Stimulated activated CD4-positive, alpha-beta T cell treated with anti-CD3 and anti-CD28 coated beads, Interleukin-15, amount 100 ng/mL, for 1 hour (primary cell): ENCODE measurements at regions not wholly inside any gene's neighbourhood (a gene's known extent, or its start where the extent isn't known, plus 50 kb on each side); places are given as distances from the start of the nearest gene placed in this dataset.

Experiments used
- DNase-seq, 2 donors: peaks; one replicate each; pipeline ENCODE4 v3.0.0-alpha.2; 2020; ENCODE audit warnings: low read depth in 1 of 2, low spot score in 1 of 2

GRCh38 chr16:79449067-79449769 is 151.3 kb downstream of the MAF start:
- DNase-seq: no peak

GRCh38 chr16:79444572-79444971 is 156.0 kb downstream of the MAF start:
- DNase-seq: no peak

DNA sequence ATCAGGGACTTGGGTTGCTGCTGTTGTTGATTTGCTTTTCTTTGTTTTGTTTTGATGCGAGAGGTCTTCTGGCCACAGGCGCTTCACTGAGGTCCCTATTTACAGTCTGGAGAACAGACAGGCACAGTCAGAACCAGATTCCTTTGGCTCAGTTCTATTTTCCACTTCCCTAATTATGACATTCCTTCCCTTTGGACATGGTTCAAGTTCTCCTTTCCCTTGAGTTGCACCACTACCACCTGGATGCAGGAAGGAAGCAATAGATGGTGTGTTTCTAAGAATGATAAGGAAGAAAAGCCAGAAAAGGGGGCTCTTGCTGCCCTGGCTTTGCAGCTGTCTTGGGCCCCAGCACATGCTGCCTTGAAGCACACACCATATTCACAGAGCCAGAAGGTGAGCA is 160.6 kb downstream of the MAF start:
- no peak for DNase-seq

DNA sequence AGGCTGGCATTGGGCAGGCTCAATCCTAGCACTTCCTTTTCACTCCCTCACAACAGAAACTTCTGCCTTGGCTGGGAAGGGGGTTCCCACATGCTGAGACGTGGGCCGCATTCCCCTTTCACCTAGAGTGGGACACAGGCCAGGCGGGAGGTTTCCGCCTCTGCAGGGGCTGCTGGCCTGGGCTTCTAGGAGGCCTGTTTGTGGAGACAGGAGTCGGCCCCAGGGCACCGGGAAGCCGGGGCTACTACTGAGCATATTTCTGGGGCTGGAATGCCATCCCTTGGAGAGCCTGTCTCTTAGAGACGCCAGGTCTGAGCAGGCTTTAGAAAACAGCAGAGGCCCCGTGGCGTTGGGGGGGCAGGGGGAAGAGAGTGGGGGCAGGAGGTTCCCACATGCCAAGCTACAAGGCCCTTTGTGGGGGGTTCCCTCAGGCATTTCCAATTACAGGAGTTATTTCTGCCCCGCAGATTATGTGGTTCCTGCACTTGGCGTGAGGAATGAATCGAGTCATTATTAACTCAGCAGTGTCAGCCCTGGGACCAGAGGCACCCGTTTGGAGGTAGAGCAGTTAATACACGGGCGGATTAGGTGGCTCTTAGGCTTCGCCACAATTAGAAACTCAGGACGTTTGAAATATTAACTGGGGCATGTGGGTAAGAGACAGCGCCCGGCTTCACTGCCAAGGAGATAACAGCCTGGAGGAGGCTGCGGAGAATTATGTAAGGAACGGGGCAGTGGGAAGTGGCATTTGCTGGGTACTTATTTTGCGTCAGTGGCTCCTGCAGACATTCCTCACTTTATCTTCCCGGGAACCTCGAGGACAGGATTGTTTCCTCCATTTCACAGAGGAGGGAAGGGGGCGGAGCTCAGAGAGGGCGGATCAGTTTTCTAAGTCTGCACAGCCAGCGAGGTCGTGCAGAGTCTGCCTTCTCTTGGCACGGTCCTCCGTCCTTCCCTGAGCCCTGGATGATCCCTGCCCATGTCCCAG is 162.5 kb downstream of the MAF start:
- no peak for DNase-seq

DNA sequence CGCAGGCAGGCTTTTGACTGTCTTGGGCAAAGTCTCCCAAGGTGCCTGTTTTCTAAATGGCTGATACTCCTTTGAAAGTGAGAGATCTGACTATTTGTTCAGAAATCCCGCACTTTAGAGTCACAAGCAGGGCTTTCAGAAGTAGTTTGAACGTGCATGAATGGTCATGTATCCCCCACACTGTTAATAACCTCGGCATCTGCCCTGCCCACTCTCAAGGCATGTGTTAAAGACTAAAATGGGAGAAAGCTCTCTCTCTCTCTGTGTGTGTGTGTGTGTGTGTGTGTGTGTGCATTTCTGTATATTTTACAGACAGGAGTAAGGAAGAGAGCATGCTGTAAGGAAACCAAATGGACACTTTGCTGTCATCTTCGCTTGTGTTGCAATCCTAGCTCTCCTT is 163.7 kb downstream of the MAF start:
- DNase-seq: no peak

GRCh38 chr16:79434771-79435170 is 165.8 kb downstream of the MAF start:
- no peak for DNase-seq

GRCh38 chr16:79434092-79434491 is 166.4 kb downstream of the MAF start:
- no peak for DNase-seq

GRCh38 chr16:79431923-79432322 is 168.6 kb downstream of the MAF start:
- DNase-seq: no peak

DNA sequence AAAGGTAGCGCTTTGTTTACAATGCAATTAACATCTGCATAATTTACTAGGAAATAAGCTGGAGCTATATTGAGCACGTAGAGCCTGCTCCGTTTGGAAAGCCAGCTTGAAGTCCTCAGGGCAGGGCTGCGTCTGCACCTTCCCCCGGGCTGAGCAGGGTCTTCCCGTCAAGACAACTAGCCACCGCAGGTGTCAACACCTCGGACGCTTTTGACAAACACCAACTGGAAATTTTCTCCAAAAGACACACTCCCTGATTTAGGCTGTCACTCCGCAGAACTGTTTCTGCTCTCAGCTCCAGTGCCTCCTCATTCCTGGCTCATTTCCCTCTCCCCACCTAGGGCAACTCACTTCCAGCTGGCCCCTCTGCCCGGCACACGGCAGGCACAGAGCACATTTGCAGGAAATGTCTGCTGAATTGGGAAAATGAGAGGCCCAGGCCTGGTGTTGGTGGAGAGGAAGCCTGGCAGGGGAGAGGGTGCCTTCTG is 170.3 kb downstream of the MAF start:
- DNase-seq: no peak

- DNase-seq: no peak
These were observed 171.0 kb downstream of the MAF start for GRCh38 chr16:79429381-79430190.

GRCh38 chr16:79426663-79427062 is 173.9 kb downstream of the MAF start:
- DNase-seq: no peak

DNA sequence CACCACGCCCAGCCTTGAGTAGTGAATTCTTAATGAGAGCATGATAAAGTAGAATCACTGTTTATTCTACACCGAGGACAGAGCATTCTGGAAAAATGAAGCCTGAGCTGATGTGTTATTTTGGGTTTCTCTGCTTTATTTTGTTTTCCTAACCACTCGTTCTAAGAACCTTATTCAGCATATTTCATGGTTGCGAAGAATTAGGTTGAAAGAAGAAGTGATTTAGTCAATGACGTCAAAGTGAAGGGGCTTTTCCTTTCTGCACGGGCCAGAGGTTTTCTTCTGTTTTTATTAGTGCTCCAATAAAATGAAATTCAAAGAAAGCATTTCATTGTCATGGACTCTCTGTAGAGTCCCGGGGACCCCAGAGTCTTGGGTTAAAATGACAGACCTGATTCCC is 178.5 kb downstream of the MAF start:
- no peak for DNase-seq

DNA sequence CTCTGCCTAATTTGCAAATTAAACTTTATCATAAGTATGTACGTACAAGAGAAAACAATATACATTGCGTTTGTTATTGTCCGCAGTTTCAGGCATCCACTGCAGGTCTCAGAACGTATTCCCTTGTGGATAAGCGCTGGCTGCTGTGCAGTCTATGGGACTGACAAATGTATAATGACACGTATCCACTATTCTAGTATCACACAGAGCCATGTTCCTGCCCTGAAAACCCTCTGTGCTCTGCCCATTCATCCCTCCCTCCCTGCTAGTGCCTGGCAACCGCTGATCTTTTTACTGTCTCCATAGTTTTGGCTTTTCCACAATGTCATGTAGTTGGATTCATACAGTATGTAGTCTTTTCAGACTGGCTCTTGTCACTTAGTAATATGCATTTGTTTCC is 179.4 kb downstream of the MAF start:
- DNase-seq: no peak

- DNase-seq: no peak
These were observed 180.0 kb downstream of the MAF start for GRCh38 chr16:79420493-79420892.

DNA sequence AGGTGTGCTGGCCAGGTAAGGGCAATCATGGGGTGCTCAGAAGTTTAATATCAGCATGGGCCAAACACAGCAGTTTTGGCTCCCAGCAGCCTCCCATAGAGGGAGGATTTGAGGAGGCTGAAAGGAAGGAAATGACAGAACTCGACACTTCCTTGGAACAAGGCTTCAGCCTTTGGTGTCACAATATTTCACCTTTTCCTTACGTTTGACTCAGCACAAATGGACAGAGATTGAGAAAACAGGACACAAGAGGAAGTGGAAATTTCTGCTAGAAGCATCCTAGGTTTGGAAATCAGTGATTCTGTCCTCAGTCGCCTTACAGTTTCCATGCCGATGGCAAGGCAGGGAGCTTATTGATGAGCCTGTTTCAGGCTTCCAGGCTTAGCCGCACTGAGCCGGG is 181.4 kb downstream of the MAF start:
- DNase-seq: no peak

DNA sequence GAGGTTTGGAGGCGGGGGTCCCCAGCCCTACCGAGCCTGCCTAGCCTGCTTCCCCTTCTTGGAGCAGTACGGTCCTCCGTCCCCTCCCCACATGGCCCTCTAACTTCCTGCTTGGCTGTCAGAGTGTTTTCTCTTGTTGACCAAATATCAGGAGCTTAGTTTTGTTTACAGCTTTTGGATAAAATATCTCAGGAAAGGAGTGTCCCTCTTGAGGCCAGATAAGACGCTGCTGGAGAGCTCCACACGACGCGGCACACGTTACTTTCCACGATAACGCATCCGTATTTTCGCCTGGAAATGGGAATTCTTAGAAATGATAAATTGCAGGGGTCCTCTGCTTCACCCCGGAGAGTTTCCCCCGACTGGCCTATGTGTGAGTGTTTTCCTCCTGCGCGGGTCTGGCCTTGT is 182.9 kb downstream of the MAF start:
- DNase-seq: no peak

GRCh38 chr16:79415983-79416640 is 184.4 kb downstream of the MAF start:
- DNase-seq: no peak

DNA sequence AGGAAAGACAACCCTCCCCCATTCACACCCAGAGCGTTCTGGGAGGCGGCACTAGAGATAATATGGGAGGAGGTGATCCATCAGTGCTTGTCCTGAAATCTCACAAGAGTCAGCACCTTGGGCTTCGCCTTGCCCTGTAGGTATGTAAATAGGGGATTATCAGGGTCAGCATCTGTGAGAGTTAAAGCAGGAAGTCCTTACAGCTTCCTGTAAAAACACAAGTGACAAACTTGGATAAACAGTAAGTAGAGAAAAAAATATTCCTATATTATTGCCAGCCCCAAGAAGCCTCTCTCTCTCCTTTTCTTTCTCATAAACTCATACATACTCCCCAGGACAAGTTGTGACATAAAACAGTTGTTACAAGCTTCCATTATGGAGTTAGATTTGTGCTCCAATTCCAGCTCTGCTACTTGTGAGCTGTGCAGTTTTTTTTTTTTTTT is 187.7 kb downstream of the MAF start:
- no peak for DNase-seq

DNA sequence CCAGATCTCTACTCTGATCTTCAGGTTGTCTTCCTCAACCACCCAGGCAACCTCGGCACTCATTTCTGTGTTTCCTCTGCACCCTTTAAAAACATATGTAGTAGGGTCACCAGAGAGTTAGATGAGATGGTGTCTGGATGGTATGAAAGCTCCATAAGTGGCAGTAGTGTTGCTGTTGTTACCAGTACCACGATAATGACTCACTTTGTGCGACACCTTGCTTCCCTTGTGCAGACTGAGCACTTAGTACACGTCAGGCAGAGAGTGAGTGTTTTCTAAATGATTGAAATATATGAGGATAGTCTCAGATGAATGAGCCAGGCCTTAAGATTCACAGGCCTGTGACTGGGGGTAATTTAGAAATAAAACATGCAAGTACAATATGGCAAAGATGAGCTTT is 188.7 kb downstream of the MAF start:
- no peak for DNase-seq

DNA sequence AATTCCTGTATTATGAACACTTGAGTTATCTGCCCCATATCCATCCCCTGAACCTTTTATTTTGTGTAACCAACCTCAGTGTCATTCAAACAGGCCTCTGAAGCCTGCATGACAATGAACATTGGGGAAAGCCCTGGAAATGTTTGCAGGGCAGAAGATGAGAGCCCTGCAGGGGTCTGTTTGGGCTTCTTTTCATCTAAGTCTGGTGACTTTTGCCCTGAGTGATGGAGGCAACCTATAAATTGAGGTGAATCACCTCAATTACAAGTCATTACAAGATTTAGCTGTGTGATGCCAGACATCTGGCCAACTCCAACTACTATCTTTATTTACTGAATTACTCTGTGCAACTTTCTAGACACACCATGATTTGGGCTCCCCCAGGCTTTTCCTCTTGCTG is 189.2 kb downstream of the MAF start:
- no peak for DNase-seq

DNA sequence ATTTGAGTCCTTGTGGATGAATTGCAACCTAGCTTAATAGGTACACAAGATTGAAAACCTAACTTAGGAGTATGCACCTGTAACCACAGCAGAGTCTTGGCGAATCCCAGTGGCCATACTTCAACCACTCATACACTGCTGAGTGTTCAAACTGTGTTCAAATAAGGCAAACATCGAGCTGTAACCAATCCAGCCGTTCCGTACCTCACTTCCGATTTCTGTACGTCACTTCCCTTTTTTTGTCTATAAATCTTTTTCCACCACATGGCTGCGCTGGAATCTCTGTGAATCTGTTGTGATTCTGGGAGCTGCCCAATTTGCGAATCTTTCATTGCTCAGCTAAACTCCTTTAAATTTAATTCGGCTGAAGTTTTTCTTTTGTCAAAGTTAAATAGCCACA is 190.6 kb downstream of the MAF start:
- no peak for DNase-seq
